Uterus (tissue), 3 donors: ENCODE measurements at regions not wholly inside any gene's neighbourhood (a gene's known extent, or its start where the extent isn't known, plus 50 kb on each side); places are given as distances from the start of the nearest gene placed in this dataset.

ENCODE experiments used
- DNase-seq, 2 donors: peaks; one replicate each; pipeline ENCODE4 v3.0.0-alpha.2; 2019 to 2020
- H3K27ac ChIP-seq, 2 donors: fragments of 200-600 bp; sonication (generic); 1 replicate in 1 of 2; 2 replicates in 1 of 2; pipeline ENCODE4 v1.5.1; 2016 to 2018
- H3K27me3 ChIP-seq, 2 donors: fragments of 200-600 bp; sonication (generic); one replicate each; pipeline ENCODE4 v1.5.1; 2018 to 2019; ENCODE audit warnings: control low read depth in 1 of 2
- H3K36me3 ChIP-seq, 2 donors: fragments of 200-600 bp; sonication (generic); one replicate each; pipeline ENCODE4 v1.5.1; 2019; ENCODE audit warnings: control low read depth in 1 of 2
- H3K4me1 ChIP-seq, 2 donors: fragments of 200-600 bp; sonication (generic); one replicate each; pipeline ENCODE4 v1.5.1; 2018 to 2019; ENCODE audit warnings: control low read depth in 1 of 2
- H3K4me3 ChIP-seq, 2 donors: fragments of 200-600 bp; sonication (generic); 1 replicate in 1 of 2; 2 replicates in 1 of 2; pipeline ENCODE4 v1.5.1; 2018 to 2019; ENCODE audit warnings: mild to moderate bottlenecking in 1 of 2
- H3K9me3 ChIP-seq, 2 donors: fragments of 200-600 bp; sonication (generic); one replicate each; pipeline ENCODE4 v1.5.1; 2019; ENCODE audit warnings: control low read depth in 1 of 2
- CTCF ChIP-seq, 4 experiments: fragments of 200-600 bp in 2 of 4; fragments of 450-650 bp in 2 of 4; sonication (generic) in 2 of 4; IDR thresholded peaks; one replicate each; pipeline ENCODE4 v1.5.1; 2016 to 2019; ENCODE audit warnings: antibody characterized with exemption in 4 of 4, mild to moderate bottlenecking in 2 of 4, moderate library complexity in 1 of 4
- POLR2A ChIP-seq, 2 donors: fragments of 450-650 bp; IDR thresholded peaks; one replicate each; pipeline ENCODE4 v1.6.1; 2016; ENCODE audit warnings: antibody characterized with exemption in 2 of 2, mild to moderate bottlenecking in 1 of 2, moderate library complexity in 1 of 2
- intact Hi-C: fragments of 100-400 bp; cut with DNase I; formaldehyde crosslinking; loops from one replicate; pipeline ENCODE4 v1.15.1; 2023; ENCODE audit warnings: low total_unique reads
- donor health status: DM: yes; HTN: yes; CAD: no.

- intact Hi-C loops, result no loop called here
- DNase-seq, result no peak
- Histone ChIP-seq H3K4me1 (no peaks in the 10 kb centered on the region), H3K9me3 (no peaks in the 10 kb centered on the region), H3K4me3 (no peak overlapping the region), H3K36me3 (no peaks in the 10 kb centered on the region), H3K27ac (no peak overlapping the region), H3K27me3 (no peaks in the 10 kb centered on the region)
- TF ChIP-seq CTCF (IDR thresholded peaks at IDR 0.05) (no peak), POLR2A (IDR thresholded peaks at IDR 0.05) (no peak)
Measured at GRCh38 chr12:127263621-127264020, 1003.3 kb upstream of the TMEM132C start.

DNA sequence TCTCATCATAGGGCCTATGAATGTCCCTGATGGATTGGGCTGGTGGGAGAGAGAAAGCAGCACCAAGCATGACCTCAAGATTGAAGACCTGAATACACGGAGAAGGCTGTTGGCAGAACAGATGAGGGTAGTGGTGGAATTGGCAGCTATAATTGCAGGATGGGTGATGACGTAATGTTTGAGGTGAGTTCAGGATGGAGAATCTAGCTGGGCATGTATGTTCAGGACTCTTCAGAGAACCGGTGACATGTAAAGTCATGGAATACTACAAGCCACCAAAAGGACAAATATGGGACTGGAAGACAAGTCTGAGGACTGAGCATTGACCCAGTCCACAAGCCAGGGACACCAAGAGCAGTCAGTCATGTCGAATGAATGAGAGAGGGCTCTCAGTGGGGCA lies 999.8 kb upstream of the TMEM132C start:
- Histone ChIP-seq H3K36me3 (no peaks in the 10 kb centered on the region), H3K9me3 (no peaks in the 10 kb centered on the region), H3K4me3 (no peak overlapping the region), H3K27me3 (no peaks in the 10 kb centered on the region), H3K27ac (no peak overlapping the region), H3K4me1 (no peaks in the 10 kb centered on the region)
- intact Hi-C loops, result no loop called here
- no peak for DNase-seq
- TF ChIP-seq CTCF (IDR thresholded peaks at IDR 0.05) (no peak), POLR2A (IDR thresholded peaks at IDR 0.05) (no peak)

- intact Hi-C loops, result no loop called here
- H3K9me3 ChIP-seq, result no peaks in the 10 kb centered on the region
- DNase-seq, result no peak
- no peak overlapping the region for H3K27ac ChIP-seq
- no peaks in the 10 kb centered on the region for H3K27me3 ChIP-seq
- no peaks in the 10 kb centered on the region for H3K4me1 ChIP-seq
- H3K4me3 ChIP-seq, result no peak overlapping the region
- TF ChIP-seq POLR2A (IDR thresholded peaks at IDR 0.05) (no peak), CTCF (IDR thresholded peaks at IDR 0.05) (no peak)
- no peaks in the 10 kb centered on the region for H3K36me3 ChIP-seq
Measured at GRCh38 chr12:127268213-127268612, 998.8 kb upstream of the TMEM132C start.

DNA sequence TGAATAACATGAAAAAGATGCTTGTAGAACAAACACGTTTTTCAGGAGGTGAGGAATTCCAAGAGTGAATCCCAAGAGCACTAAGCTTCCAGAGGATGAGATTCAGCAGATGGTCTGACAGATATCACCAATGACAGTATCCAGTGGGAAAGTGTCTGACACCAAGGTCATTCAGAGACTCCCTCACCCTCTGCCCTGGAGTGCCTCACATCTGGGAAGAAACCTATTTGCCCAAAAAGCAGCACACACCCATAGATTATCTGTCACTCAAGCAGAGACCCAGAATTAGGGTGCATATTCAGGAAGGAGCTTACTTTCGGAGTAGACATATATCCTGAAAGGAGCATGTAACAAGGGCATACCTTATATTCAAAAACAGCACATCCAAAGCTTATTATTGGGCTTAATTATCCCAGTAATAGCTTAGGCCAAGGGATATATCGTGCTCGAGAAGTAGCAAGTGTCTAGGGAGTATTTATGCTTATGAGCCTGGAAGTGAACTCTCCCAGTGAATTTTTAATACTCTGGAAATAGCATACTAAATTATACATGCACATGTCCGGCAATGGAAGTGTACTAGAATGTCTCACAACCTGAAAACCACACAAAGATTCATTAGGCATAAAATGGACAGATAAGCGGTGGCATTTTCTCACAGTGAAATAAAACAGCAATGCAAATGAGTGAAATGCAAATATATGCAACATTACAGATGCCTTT lies 998.1 kb upstream of the TMEM132C start:
- no peaks in the 10 kb centered on the region for H3K36me3 ChIP-seq
- intact Hi-C loops, result no loop called here
- TF ChIP-seq POLR2A (IDR thresholded peaks at IDR 0.05) (no peak), CTCF (IDR thresholded peaks at IDR 0.05) (no peak)
- H3K4me3 ChIP-seq, result no peak overlapping the region
- no peak for DNase-seq
- H3K27me3 ChIP-seq, result no peaks in the 10 kb centered on the region
- no peaks in the 10 kb centered on the region for H3K9me3 ChIP-seq
- H3K4me1 ChIP-seq, result no peaks in the 10 kb centered on the region
- H3K27ac ChIP-seq, result no peak overlapping the region

DNA sequence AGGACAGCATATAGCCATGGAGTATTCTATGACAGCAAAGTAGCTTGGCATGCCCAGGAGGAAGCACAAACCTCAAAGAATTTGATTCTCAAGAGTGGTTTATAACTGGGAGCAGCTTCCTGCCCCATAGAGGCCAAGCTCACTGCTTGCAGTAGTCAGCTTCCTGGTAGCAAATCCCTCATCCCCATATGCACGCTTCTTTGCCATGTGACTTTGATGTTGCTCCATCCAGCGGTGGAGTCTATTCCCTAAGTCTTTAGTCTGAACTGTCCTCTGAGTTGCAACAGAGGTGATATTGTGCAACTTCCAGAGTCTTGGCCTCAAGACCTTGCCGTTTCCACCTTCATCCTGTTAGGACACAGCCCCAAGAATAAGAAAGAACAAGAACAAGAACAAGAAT lies 996.8 kb upstream of the TMEM132C start:
- no peaks in the 10 kb centered on the region for H3K4me1 ChIP-seq
- no peak overlapping the region for H3K4me3 ChIP-seq
- intact Hi-C loops, result no loop called here
- H3K27me3 ChIP-seq, result no peaks in the 10 kb centered on the region
- no peaks in the 10 kb centered on the region for H3K9me3 ChIP-seq
- no peaks in the 10 kb centered on the region for H3K36me3 ChIP-seq
- no peak for TF ChIP-seq CTCF (IDR thresholded peaks at IDR 0.05)
- TF ChIP-seq POLR2A (IDR thresholded peaks at IDR 0.05), result no peak
- H3K27ac ChIP-seq, result no peak overlapping the region
- DNase-seq, result no peak
